GM12878 (cell line): ENCODE measurements at regions not wholly inside any gene's neighbourhood (a gene's known extent, or its start where the extent isn't known, plus 50 kb on each side); places are given as distances from the start of the nearest gene placed in this dataset.

Source experiments
- ATAC-seq: fragments of 200-7000 bp; cut with Tn5 transposase; 3 replicates; pipeline ENCODE4 v1.9.1; 2020; ENCODE audit warnings: mild to moderate bottlenecking, moderate library complexity
- BruUV-seq: library from RNA; stranded (reverse); fragments of 400-500 nt; replicated peaks from 2 replicates; lab custom pipeline; 2021; lab: Mats Ljungman, UMichigan
- CTCF ChIA-PET: fragments of 300-600 bp; sonication (Branson Sonifier 250); formaldehyde crosslinking; extraction: SDS; loops from one replicate; lab custom pipeline; 2021; ENCODE audit warnings: inconsistent platforms; lab: Yijun Ruan, JAX
- POLR2A ChIA-PET: fragments of 350-600 bp; formaldehyde crosslinking; extraction: SDS; loops from one replicate; lab custom pipeline; 2021; ENCODE audit warnings: inconsistent platforms; lab: Charles Lee
- RAD21 ChIA-PET: fragments of 300-600 bp; sonication (Branson Sonifier 250); formaldehyde crosslinking; loops from one replicate; lab custom pipeline; 2023; ENCODE audit warnings: antibody characterized with exemption; ENCODE audit not compliant: unreplicated experiment; lab: Charles Lee
- SMC1A ChIA-PET: fragments of 300-600 bp; sonication (Branson Sonifier 250); formaldehyde crosslinking; loops from one replicate; lab custom pipeline; 2023; ENCODE audit not compliant: unreplicated experiment, uncharacterized antibody; lab: Charles Lee
- DNase-seq: peaks from one replicate; pipeline ENCODE4 v3.0.0-alpha.2; 2011; ENCODE audit warnings: low read depth, low spot score
- FAIRE-seq: peaks from 3 replicates; lab custom pipeline; 2011; peaks lifted over from hg19 to GRCh38; lab: Jason Lieb, UNC
- H2AFZ ChIP-seq: 2 replicates; pipeline ENCODE4 v1.6.0; 2011; ENCODE audit warnings: low read depth, low read length, control low read depth; ENCODE audit not compliant: control insufficient read depth
- H3K27ac ChIP-seq: 2 replicates; pipeline ENCODE4 v1.5.1; 2011; ENCODE audit warnings: control low read depth; ENCODE audit not compliant: control insufficient read depth, insufficient read depth
- H3K27me3 ChIP-seq, 2 experiments: replicated peaks in 1 of 2; 2 replicates each; pipeline versions ENCODE4 v1.6.0 to v1.6.1; 2011; ENCODE audit warnings: low read length in 1 of 2; ENCODE audit not compliant: control insufficient read depth in 2 of 2, insufficient read depth in 2 of 2
- H3K36me3 ChIP-seq, 2 experiments: 2 replicates each; pipeline ENCODE4 v1.5.1; 2011; ENCODE audit warnings: low read length in 1 of 2; ENCODE audit not compliant: control insufficient read depth in 2 of 2, insufficient read depth in 2 of 2
- H3K4me1 ChIP-seq: 2 replicates; pipeline ENCODE4 v1.6.1; 2011; ENCODE audit warnings: mild to moderate bottlenecking, low read length, moderate library complexity, mixed read lengths; ENCODE audit not compliant: control insufficient read depth, insufficient read depth
- H3K4me2 ChIP-seq: 2 replicates; pipeline ENCODE4 v1.6.0; 2011; ENCODE audit warnings: control low read depth; ENCODE audit not compliant: control insufficient read depth, insufficient read depth
- H3K4me3 ChIP-seq: fragments of 200-600 bp; sonication (generic); 2 replicates; pipeline ENCODE4 v1.5.1; 2016
- H3K79me2 ChIP-seq: 2 replicates; pipeline ENCODE4 v1.6.0; 2011; ENCODE audit warnings: low read length; ENCODE audit not compliant: control insufficient read depth, insufficient read depth
- H3K9ac ChIP-seq: 2 replicates; pipeline ENCODE4 v1.8.0; 2011; ENCODE audit warnings: low read length, control low read depth, mixed read lengths; ENCODE audit not compliant: control insufficient read depth, insufficient read depth
- H3K9me3 ChIP-seq: replicated peaks from 3 replicates; pipeline ENCODE4 v1.5.1; 2011; ENCODE audit warnings: mild to moderate bottlenecking, low read length; ENCODE audit not compliant: control insufficient read depth, insufficient read depth
- H4K20me1 ChIP-seq: 2 replicates; pipeline ENCODE4 v1.6.0; 2011; ENCODE audit not compliant: control insufficient read depth, insufficient read depth
- CBFB ChIP-seq: IDR thresholded peaks from 2 replicates; pipeline ENCODE4 v1.6.1; 2016; ENCODE audit warnings: antibody characterized with exemption, low read depth
- EED ChIP-seq: sonication (generic); IDR thresholded peaks from 2 replicates; pipeline ENCODE4 v1.6.1; 2016; ENCODE audit warnings: antibody characterized with exemption, low read depth
- ESRRA ChIP-seq: IDR thresholded peaks from 2 replicates; pipeline ENCODE4 v1.6.1; 2012; ENCODE audit warnings: mild to moderate bottlenecking, low read length, improper control_type of control experiment
- RUNX3 ChIP-seq: IDR thresholded peaks from 2 replicates; pipeline ENCODE4 v1.6.1; 2012; ENCODE audit warnings: low read length, inconsistent platforms
- SMARCA5 ChIP-seq: fragments of 450-650 bp; IDR thresholded peaks from 2 replicates; pipeline ENCODE4 v1.6.1; 2017; ENCODE audit warnings: mild to moderate bottlenecking
- TBL1XR1 ChIP-seq: IDR thresholded peaks from 2 replicates; pipeline ENCODE4 v1.6.1; 2012; ENCODE audit warnings: low read depth, low read length, improper control_type of control experiment
- TCF7 ChIP-seq: IDR thresholded peaks from 2 replicates; pipeline ENCODE4 v1.6.1; 2014; ENCODE audit warnings: antibody characterized with exemption, borderline replicate concordance
- WGBS: methylation state at CpG from one replicate; pipeline ENCODE4 v1.1.6; 2016; ENCODE audit warnings: low lambda C conversion rate; ENCODE audit not compliant: insufficient replicate concordance, insufficient coverage; ENCODE audit errors: missing lambda C conversion rate; 5-methylcytosine and 5-hydroxymethylcytosine counted together
- in situ Hi-C: fragments of 300-500 bp; cut with MboI; formaldehyde crosslinking; loops from 9 replicates; pipeline ENCODE4 v1.14.3; 2018; ENCODE audit warnings: mixed read lengths
- intact Hi-C: fragments of 100-400 bp; cut with micrococcal nuclease; formaldehyde crosslinking; loops from one replicate; pipeline ENCODE4 v1.14.2; 2022; ENCODE audit not compliant: unreplicated experiment
- TF ChIP-seq, protein P1 (sequence below): fragments of 450-650 bp; IDR thresholded peaks from 2 replicates; pipeline ENCODE4 v1.6.1; 2016; ENCODE audit warnings: mild to moderate bottlenecking
- TF ChIP-seq, protein P2 (sequence below): fragments of 450-650 bp; IDR thresholded peaks from 2 replicates; pipeline ENCODE4 v1.6.1; 2017; ENCODE audit warnings: mild to moderate bottlenecking, low read depth, inconsistent platforms; ENCODE audit not compliant: poor library complexity, severe bottlenecking
- TF ChIP-seq, protein P3 (sequence below): fragments of 450-650 bp; IDR thresholded peaks from 2 replicates; pipeline ENCODE4 v1.6.1; 2017; ENCODE audit warnings: mild to moderate bottlenecking, moderate library complexity
- TF ChIP-seq, protein P4 (sequence below): IDR thresholded peaks from 2 replicates; pipeline ENCODE4 v1.6.1; 2012; ENCODE audit warnings: mild to moderate bottlenecking, low read depth, low read length

DNA sequence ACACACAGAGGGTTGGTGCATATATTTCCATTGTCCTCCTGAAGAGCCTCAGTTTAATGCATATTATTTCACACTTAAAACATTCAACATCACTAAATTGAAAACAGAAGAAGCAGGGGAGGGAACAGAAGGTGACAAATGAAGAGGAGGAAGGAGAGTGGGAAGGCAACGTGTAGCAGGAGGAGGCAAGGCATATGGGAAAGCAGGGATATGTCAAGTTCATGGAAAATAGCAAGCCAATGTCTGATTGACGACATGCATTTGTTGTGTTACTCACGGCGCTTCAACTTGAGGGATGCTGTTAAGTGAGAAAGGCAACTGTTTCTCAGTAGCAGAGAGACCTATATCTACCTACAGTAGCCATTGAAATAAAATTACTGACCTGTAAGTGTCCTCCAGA lies 154.5 kb downstream of the NSUN3 start:
- Histone ChIP-seq H3K27me3 (no peaks in the 10 kb centered on the region), H2AFZ (no peak overlapping the region), H3K9ac (no peak overlapping the region), H3K4me1 (no peaks in the 10 kb centered on the region), H4K20me1 (no peaks in the 10 kb centered on the region), H3K27ac (no peak overlapping the region), H3K4me3 (no peak overlapping the region), H3K79me2 (no peaks in the 10 kb centered on the region), H3K9me3 (no peaks in the 10 kb centered on the region; the same call in 2 of the 3 replicates), H3K36me3 (no peaks in the 10 kb centered on the region), H3K4me2 (no peak overlapping the region)
- ChIA-PET SMC1A (no interaction called here), CTCF (interaction anchor here (1.0 to 1.2 kb wide), 2 partner anchors 89 to 180 kb away, joined by 3 read pairs; no protein-coding TSS in a partner anchor), RAD21 (no interaction called here), POLR2A (no interaction called here)
- ATAC-seq (no peak), FAIRE-seq (no peak), DNase-seq (no peak)
- in situ Hi-C loops = no loop called here
- no TSS peak for BruUV-seq
- intact Hi-C loops = no loop called here
- WGBS = 30% methylated on average over 4 of the region's 4 CpGs
- TF ChIP-seq, protein P1, sequence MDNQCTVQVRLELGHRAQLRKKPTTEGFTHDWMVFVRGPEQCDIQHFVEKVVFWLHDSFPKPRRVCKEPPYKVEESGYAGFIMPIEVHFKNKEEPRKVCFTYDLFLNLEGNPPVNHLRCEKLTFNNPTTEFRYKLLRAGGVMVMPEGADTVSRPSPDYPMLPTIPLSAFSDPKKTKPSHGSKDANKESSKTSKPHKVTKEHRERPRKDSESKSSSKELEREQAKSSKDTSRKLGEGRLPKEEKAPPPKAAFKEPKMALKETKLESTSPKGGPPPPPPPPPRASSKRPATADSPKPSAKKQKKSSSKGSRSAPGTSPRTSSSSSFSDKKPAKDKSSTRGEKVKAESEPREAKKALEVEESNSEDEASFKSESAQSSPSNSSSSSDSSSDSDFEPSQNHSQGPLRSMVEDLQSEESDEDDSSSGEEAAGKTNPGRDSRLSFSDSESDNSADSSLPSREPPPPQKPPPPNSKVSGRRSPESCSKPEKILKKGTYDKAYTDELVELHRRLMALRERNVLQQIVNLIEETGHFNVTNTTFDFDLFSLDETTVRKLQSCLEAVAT = no peak
- TF ChIP-seq CBFB (no peak), TBL1XR1 (no peak), SMARCA5 (no peak), TCF7 (no peak), RUNX3 (no peak), EED (no peak), ESRRA (no peak)
- TF ChIP-seq, protein P2, sequence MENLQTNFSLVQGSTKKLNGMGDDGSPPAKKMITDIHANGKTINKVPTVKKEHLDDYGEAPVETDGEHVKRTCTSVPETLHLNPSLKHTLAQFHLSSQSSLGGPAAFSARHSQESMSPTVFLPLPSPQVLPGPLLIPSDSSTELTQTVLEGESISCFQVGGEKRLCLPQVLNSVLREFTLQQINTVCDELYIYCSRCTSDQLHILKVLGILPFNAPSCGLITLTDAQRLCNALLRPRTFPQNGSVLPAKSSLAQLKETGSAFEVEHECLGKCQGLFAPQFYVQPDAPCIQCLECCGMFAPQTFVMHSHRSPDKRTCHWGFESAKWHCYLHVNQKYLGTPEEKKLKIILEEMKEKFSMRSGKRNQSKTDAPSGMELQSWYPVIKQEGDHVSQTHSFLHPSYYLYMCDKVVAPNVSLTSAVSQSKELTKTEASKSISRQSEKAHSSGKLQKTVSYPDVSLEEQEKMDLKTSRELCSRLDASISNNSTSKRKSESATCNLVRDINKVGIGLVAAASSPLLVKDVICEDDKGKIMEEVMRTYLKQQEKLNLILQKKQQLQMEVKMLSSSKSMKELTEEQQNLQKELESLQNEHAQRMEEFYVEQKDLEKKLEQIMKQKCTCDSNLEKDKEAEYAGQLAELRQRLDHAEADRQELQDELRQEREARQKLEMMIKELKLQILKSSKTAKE = no peak
- TF ChIP-seq, protein P3, sequence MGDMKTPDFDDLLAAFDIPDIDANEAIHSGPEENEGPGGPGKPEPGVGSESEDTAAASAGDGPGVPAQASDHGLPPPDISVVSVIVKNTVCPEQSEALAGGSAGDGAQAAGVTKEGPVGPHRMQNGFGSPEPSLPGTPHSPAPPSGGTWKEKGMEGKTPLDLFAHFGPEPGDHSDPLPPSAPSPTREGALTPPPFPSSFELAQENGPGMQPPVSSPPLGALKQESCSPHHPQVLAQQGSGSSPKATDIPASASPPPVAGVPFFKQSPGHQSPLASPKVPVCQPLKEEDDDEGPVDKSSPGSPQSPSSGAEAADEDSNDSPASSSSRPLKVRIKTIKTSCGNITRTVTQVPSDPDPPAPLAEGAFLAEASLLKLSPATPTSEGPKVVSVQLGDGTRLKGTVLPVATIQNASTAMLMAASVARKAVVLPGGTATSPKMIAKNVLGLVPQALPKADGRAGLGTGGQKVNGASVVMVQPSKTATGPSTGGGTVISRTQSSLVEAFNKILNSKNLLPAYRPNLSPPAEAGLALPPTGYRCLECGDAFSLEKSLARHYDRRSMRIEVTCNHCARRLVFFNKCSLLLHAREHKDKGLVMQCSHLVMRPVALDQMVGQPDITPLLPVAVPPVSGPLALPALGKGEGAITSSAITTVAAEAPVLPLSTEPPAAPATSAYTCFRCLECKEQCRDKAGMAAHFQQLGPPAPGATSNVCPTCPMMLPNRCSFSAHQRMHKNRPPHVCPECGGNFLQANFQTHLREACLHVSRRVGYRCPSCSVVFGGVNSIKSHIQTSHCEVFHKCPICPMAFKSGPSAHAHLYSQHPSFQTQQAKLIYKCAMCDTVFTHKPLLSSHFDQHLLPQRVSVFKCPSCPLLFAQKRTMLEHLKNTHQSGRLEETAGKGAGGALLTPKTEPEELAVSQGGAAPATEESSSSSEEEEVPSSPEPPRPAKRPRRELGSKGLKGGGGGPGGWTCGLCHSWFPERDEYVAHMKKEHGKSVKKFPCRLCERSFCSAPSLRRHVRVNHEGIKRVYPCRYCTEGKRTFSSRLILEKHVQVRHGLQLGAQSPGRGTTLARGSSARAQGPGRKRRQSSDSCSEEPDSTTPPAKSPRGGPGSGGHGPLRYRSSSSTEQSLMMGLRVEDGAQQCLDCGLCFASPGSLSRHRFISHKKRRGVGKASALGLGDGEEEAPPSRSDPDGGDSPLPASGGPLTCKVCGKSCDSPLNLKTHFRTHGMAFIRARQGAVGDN = no peak
- TF ChIP-seq, protein P4, sequence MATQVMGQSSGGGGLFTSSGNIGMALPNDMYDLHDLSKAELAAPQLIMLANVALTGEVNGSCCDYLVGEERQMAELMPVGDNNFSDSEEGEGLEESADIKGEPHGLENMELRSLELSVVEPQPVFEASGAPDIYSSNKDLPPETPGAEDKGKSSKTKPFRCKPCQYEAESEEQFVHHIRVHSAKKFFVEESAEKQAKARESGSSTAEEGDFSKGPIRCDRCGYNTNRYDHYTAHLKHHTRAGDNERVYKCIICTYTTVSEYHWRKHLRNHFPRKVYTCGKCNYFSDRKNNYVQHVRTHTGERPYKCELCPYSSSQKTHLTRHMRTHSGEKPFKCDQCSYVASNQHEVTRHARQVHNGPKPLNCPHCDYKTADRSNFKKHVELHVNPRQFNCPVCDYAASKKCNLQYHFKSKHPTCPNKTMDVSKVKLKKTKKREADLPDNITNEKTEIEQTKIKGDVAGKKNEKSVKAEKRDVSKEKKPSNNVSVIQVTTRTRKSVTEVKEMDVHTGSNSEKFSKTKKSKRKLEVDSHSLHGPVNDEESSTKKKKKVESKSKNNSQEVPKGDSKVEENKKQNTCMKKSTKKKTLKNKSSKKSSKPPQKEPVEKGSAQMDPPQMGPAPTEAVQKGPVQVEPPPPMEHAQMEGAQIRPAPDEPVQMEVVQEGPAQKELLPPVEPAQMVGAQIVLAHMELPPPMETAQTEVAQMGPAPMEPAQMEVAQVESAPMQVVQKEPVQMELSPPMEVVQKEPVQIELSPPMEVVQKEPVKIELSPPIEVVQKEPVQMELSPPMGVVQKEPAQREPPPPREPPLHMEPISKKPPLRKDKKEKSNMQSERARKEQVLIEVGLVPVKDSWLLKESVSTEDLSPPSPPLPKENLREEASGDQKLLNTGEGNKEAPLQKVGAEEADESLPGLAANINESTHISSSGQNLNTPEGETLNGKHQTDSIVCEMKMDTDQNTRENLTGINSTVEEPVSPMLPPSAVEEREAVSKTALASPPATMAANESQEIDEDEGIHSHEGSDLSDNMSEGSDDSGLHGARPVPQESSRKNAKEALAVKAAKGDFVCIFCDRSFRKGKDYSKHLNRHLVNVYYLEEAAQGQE = no peak
